GM12873 (cell line): ENCODE measurements at regions not wholly inside any gene's neighbourhood (a gene's known extent, or its start where the extent isn't known, plus 50 kb on each side); places are given as distances from the start of the nearest gene placed in this dataset.

Source experiments
- TF ChIP-seq, protein P1 (sequence below): IDR thresholded peaks from 2 replicates; pipeline ENCODE4 v1.5.1; 2012; ENCODE audit warnings: low read depth, mild to moderate bottlenecking, moderate library complexity, low read length, control low read depth; ENCODE audit not compliant: insufficient read depth; ENCODE audit errors: missing control alignments

DNA sequence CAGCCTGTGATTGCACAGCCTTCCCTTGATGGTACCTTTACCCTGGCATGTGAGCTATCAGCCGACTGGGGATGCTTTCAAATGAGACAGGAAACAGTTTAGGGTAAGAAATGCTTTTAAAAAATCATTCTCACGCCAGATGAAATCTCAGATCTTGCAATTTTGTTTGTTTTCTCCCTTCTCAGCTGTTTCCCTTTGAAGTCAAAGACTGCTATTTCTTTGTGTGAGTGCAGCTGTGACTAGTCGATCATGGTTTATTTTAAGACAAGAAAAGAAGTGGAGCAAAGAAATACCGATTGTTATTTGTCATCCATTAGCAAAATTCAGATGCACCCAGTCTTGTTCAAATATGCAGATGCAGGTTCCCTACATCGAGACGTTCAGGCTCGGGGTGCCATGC, 489.7 kb downstream of the QKI start:
- TF ChIP-seq, protein P1, sequence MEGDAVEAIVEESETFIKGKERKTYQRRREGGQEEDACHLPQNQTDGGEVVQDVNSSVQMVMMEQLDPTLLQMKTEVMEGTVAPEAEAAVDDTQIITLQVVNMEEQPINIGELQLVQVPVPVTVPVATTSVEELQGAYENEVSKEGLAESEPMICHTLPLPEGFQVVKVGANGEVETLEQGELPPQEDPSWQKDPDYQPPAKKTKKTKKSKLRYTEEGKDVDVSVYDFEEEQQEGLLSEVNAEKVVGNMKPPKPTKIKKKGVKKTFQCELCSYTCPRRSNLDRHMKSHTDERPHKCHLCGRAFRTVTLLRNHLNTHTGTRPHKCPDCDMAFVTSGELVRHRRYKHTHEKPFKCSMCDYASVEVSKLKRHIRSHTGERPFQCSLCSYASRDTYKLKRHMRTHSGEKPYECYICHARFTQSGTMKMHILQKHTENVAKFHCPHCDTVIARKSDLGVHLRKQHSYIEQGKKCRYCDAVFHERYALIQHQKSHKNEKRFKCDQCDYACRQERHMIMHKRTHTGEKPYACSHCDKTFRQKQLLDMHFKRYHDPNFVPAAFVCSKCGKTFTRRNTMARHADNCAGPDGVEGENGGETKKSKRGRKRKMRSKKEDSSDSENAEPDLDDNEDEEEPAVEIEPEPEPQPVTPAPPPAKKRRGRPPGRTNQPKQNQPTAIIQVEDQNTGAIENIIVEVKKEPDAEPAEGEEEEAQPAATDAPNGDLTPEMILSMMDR, result no peak

DNA sequence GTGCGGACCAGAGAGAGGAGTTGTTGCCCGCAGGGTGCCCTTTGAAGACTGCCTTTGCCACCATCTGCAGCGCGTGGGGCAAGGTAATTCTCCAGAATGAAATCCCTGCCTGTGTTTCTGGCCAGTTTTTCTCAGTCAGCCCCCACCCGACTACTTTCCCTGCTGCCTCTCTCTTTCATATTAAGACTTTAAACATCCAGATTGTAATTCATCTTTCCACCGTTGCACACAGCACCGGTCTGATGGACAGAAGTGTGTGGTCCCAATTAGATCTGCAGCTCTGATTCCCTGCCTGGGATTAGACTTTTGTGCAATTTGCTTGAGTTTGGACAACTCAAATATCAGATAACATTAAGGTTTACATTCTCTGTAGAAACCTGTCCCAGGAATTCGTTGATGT, 489.0 kb downstream of the QKI start:
- TF ChIP-seq, protein P1, result no peak

DNA sequence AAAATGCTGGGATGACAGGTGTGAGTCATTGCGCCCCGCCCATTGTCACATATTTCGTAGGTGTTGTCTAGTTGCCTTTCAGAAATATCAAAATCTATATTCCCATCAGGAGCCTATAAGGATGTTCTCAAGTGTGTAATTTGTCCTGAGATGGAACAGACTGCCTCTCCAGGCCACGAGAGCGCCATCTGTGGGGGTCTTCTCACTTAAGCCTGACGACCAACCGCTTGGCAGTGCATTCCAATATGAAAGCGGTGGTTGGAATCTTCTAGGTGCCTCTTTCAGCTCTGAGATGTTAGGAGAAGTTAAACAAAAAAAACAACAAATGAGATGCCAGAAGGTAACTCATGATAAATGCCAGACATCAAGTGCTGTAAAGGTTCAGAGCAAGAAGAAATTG, 488.5 kb downstream of the QKI start:
- TF ChIP-seq, protein P1, result no peak

DNA sequence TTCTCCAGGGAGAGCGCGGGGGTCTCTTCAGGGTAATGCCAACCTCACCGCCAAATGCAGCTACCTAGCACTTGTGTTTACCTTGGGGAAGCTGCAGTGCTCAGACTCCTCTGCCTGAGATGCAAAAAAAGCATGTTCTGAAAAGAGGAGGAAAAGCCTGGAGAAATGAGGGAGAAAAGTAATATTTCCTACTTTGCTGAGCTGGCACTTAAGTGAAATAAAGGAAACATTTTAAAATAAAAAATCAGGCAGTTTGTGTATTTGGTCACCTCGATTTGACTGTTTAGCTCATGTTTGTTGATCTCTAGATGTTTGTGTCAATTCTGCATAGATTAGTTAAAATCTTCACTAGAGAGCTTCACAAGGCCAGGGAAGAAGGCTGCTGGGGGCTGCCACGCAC, 487.2 kb downstream of the QKI start:
- TF ChIP-seq, protein P1, result no peak

DNA sequence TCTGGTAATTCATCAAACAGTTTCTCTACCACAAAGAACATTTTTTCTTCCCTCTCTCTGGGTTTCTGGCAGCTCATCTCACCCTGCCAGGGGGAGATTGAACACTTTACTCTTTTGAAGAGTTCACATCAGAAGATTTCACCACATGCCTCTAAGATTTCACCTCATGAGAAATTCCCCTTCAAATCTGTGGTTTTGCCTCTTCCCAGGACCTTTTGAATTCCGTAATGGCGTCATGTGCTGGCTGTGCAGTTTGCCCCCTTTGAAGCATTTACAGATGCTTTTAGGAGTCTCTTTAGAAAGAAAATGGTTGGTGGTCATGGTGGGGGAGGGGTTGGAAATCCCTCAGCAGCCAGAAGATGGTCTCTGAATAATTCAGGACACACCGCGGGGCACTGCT, 486.1 kb downstream of the QKI start:
- TF ChIP-seq, protein P1, result no peak

DNA sequence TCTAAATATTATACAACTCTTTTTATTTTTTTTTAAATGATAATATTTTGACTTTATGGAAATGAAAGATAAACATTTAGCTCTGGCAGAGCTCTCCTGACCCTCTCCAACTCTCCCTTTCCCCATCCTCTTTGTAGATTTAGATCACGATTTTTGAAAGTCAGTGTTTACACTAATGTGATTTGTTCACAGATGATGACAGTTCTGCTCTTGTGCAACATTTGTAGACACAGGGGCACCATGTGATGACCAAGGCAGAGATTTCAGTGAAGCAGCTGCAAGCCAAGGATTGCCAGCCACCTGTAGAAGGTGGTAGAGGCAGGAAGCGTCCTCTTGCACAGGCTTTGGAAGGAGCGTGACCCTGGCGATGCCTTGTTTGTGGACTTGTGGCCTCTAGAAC, 483.2 kb downstream of the QKI start:
- TF ChIP-seq, protein P1, result no peak

DNA sequence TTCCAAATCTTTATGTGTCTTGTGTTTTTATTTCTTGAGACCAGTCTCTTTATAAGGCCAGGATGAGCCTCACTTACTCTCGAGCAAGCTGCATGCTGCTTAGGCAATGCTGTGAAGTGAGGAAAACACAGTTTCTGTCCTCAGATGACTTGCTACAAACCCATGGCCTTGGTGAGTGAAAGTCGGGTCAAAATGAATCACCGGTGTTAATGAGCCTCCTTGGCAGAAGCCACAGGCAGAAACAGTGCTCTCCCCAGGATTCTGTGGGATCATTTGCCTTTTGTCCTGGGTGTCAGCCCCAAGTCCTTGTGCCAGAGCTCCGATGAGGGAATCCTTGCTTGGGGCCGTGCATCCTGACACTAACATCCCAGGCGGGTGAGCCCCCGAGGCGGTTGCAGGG, 482.5 kb downstream of the QKI start:
- TF ChIP-seq, protein P1, result no peak
